GM12891 (cell line): ENCODE measurements at regions not wholly inside any gene's neighbourhood (a gene's known extent, or its start where the extent isn't known, plus 50 kb on each side); places are given as distances from the start of the nearest gene placed in this dataset.

ENCODE experiments used
- POLR2AphosphoS5 ChIP-seq: IDR thresholded peaks from 2 replicates; pipeline ENCODE4 v1.6.1; 2011; ENCODE audit warnings: low read depth, low read length, control low read depth
- SPI1 ChIP-seq: IDR thresholded peaks from 2 replicates; pipeline ENCODE4 v1.6.1; 2011; ENCODE audit warnings: low read depth, low read length, control low read depth
- TAF1 ChIP-seq: IDR thresholded peaks from 2 replicates; pipeline ENCODE4 v1.6.1; 2011; ENCODE audit warnings: low read depth, low read length, control low read depth

- TF ChIP-seq TAF1 (no peak), POLR2AphosphoS5 (no peak), SPI1 (no peak)
Observed at GRCh38 chr10:89923661-89924060, 222.3 kb downstream of the KIF20B start.
